ENCODE measurements at regions not wholly inside any gene's neighbourhood (a gene's known extent, or its start where the extent isn't known, plus 50 kb on each side); places are given as distances from the start of the nearest gene placed in this dataset.

DNA sequence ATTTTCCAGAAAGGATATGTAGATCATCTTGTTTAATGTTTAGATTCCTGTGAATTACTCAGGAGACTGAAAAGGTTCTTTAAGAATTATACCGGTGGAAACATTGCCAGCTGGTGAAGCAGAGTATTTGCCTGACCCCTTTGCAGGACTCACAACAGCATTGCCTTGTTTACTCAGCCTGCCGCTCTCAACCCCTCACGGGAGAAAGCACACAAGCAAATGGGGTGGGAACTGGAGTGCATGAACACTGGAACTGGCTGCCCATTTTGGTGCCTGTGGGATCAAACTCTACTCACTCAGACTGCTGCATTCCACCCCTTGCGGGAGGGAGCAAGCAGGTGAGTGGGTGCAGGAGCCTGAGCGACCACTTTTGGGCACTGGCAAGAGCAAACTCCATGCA lies 804.7 kb upstream of the SLITRK1 start:
- Histone ChIP-seq H3K4me3 (no peak overlapping the region), H3K36me3 (replicated peaks; ENCODE audit: insufficient read depth, low read depth) (no peaks in the 10 kb centered on the region), H3K9me3 (ENCODE audit: low read depth) (no peaks in the 10 kb centered on the region), H3K79me2 (no peaks in the 10 kb centered on the region), H2AFZ (no peak overlapping the region), H3K9me2 (replicated peaks; ENCODE audit: insufficient read depth) (no peaks in the 10 kb centered on the region), H4K20me1 (ENCODE audit: insufficient read depth, poor library complexity, severe bottlenecking) (no peaks in the 10 kb centered on the region), H3K4me2 (no peak overlapping the region), H3K4me1 (ENCODE audit: insufficient read depth) (no peaks in the 10 kb centered on the region), H3K27me3 (no peaks in the 10 kb centered on the region), H3K27ac (no peak overlapping the region)
- DNase-seq (ENCODE audit: low spot score), result no peak
- TF ChIP-seq, protein P1, sequence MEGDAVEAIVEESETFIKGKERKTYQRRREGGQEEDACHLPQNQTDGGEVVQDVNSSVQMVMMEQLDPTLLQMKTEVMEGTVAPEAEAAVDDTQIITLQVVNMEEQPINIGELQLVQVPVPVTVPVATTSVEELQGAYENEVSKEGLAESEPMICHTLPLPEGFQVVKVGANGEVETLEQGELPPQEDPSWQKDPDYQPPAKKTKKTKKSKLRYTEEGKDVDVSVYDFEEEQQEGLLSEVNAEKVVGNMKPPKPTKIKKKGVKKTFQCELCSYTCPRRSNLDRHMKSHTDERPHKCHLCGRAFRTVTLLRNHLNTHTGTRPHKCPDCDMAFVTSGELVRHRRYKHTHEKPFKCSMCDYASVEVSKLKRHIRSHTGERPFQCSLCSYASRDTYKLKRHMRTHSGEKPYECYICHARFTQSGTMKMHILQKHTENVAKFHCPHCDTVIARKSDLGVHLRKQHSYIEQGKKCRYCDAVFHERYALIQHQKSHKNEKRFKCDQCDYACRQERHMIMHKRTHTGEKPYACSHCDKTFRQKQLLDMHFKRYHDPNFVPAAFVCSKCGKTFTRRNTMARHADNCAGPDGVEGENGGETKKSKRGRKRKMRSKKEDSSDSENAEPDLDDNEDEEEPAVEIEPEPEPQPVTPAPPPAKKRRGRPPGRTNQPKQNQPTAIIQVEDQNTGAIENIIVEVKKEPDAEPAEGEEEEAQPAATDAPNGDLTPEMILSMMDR (IDR thresholded peaks at IDR 0.05; ENCODE audit: poor library complexity), result no peak
- no peak for TF ChIP-seq EZH2 (IDR thresholded peaks at IDR 0.05; ENCODE audit: borderline replicate concordance)
- no peak for TF ChIP-seq EZH2phosphoT487 (IDR thresholded peaks at IDR 0.05; ENCODE audit: low read depth, severe bottlenecking, unreplicated experiment)
- WGBS (ENCODE audit: low lambda C conversion rate, missing lambda C conversion rate), result 71% methylated on average over 5 of the region's 5 CpGs

DNA sequence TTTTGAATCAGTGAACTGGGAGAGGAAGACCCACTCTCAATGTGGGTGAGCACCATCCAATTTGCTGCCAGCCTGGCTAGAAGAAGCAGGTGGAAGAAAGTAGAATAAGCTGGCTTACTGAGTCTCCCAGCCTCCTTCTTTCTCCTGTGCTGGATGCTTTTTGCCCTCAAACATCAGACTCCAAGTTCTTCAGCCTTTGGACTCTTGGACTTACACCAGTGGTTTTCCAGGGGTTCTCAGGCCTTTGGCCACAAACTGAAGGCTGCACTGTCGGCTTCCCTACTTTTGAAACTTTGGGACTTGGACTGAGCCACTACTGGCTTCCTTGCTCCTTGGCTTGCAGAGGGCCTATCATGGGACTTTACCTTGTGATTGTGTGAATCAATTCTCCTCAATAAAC lies 804.2 kb upstream of the SLITRK1 start:
- no peaks in the 10 kb centered on the region for H3K9me3 ChIP-seq (ENCODE audit: low read depth)

DNA sequence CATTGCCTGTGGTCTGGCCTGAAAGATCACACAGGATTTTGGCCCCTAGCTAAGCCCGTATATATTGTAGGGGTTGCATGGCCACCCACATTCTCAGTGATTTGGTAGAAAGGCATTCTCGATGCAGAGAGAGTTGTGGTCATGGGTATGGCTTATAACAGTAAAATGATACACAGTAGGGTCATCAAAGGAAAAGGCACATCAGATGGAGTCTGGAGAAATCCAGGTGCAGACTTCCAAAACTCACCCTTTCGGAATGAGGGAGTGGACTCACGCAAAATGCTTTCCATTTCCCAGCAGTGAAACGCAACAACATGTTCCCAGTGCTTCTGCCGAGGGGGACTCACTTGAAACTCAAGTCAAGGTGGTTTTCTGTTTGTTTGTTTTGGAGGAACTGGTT lies 802.5 kb upstream of the SLITRK1 start:
- 84% methylated on average over 6 of the region's 6 CpGs for WGBS (ENCODE audit: low lambda C conversion rate, missing lambda C conversion rate)
- DNase-seq (ENCODE audit: low spot score), result no peak
- TF ChIP-seq EZH2phosphoT487 (IDR thresholded peaks at IDR 0.05; ENCODE audit: low read depth, severe bottlenecking, unreplicated experiment), result no peak
- TF ChIP-seq, protein P1 (IDR thresholded peaks at IDR 0.05; ENCODE audit: poor library complexity), result no peak
- no peak for TF ChIP-seq EZH2 (IDR thresholded peaks at IDR 0.05; ENCODE audit: borderline replicate concordance)

More for the DNA sequence above, 804.2 kb upstream of the SLITRK1 start:
- Histone ChIP-seq H3K27ac (no peak overlapping the region), H3K4me1 (ENCODE audit: insufficient read depth) (no peaks in the 10 kb centered on the region), H2AFZ (no peak overlapping the region), H3K4me3 (no peak overlapping the region), H3K36me3 (replicated peaks; ENCODE audit: insufficient read depth, low read depth) (no peaks in the 10 kb centered on the region), H3K79me2 (no peaks in the 10 kb centered on the region), H4K20me1 (ENCODE audit: insufficient read depth, poor library complexity, severe bottlenecking) (no peaks in the 10 kb centered on the region), H3K4me2 (no peak overlapping the region), H3K9me2 (replicated peaks; ENCODE audit: insufficient read depth) (no peaks in the 10 kb centered on the region), H3K27me3 (no peaks in the 10 kb centered on the region)
- 81% methylated on average over 1 of the region's 1 CpG for WGBS (ENCODE audit: low lambda C conversion rate, missing lambda C conversion rate)
- no peak for DNase-seq (ENCODE audit: low spot score)
- TF ChIP-seq EZH2phosphoT487 (IDR thresholded peaks at IDR 0.05; ENCODE audit: low read depth, severe bottlenecking, unreplicated experiment), result no peak
- TF ChIP-seq, protein P1 (IDR thresholded peaks at IDR 0.05; ENCODE audit: poor library complexity), result no peak
- TF ChIP-seq EZH2 (IDR thresholded peaks at IDR 0.05; ENCODE audit: borderline replicate concordance), result no peak

More for the DNA sequence above, 802.5 kb upstream of the SLITRK1 start:
- no peaks in the 10 kb centered on the region for H3K36me3 ChIP-seq (replicated peaks; ENCODE audit: insufficient read depth, low read depth)
- no peaks in the 10 kb centered on the region for H3K4me1 ChIP-seq (ENCODE audit: insufficient read depth)
- H3K27ac ChIP-seq, result no peak overlapping the region
- H3K9me3 ChIP-seq (ENCODE audit: low read depth), result no peaks in the 10 kb centered on the region
- H3K4me3 ChIP-seq, result no peak overlapping the region
- H2AFZ ChIP-seq, result no peak overlapping the region
- no peaks in the 10 kb centered on the region for H4K20me1 ChIP-seq (ENCODE audit: insufficient read depth, poor library complexity, severe bottlenecking)
- no peaks in the 10 kb centered on the region for H3K79me2 ChIP-seq
- H3K9me2 ChIP-seq (replicated peaks; ENCODE audit: insufficient read depth), result no peaks in the 10 kb centered on the region
- H3K4me2 ChIP-seq, result no peak overlapping the region
- no peaks in the 10 kb centered on the region for H3K27me3 ChIP-seq
